Activated CD8-positive, alpha-beta memory T cell treated with anti-CD3 and anti-CD28 coated beads for 4 hours (primary cell): ENCODE measurements at regions not wholly inside any gene's neighbourhood (a gene's known extent, or its start where the extent isn't known, plus 50 kb on each side); places are given as distances from the start of the nearest gene placed in this dataset.
"Not testable (repeated sequence)": the region's sequence is repeated elsewhere in the genome, so short reads cannot be mapped to it uniquely, and the experiment has no call there.

ENCODE experiments used
- DNase-seq, 2 donors: peaks; one replicate each; pipeline ENCODE4 v3.0.0-alpha.2; 2020; ENCODE audit warnings: low read depth in 2 of 2

GRCh38 chr20:16864069-16864468 is 115.9 kb downstream of the OTOR start:
- DNase-seq: no peak

- no peak for DNase-seq
Observed at GRCh38 chr20:16864963-16865362, 116.8 kb downstream of the OTOR start.

GRCh38 chr20:16865406-16865805 is 117.2 kb downstream of the OTOR start:
- no peak for DNase-seq

- DNase-seq: not testable (repeated sequence)
Observed at GRCh38 chr20:16873124-16873523, 125.0 kb downstream of the OTOR start.

- no peak for DNase-seq
Observed at GRCh38 chr20:16877053-16877554, 128.9 kb downstream of the OTOR start.

- DNase-seq: no peak
Observed at GRCh38 chr20:16885746-16886145, 137.6 kb downstream of the OTOR start.

- no peak for DNase-seq
Observed at GRCh38 chr20:16898433-16898832, 150.3 kb downstream of the OTOR start.

- DNase-seq: no peak
Observed at GRCh38 chr20:16902662-16903061, 154.5 kb downstream of the OTOR start.

- no peak for DNase-seq
Observed at GRCh38 chr20:16904751-16905150, 156.6 kb downstream of the OTOR start.

- DNase-seq: no peak
Observed at GRCh38 chr20:16914277-16914676, 166.1 kb downstream of the OTOR start.

- DNase-seq: no peak
Observed at GRCh38 chr20:16916165-16916564, 168.0 kb downstream of the OTOR start.

GRCh38 chr20:16917636-16918035 is 169.5 kb downstream of the OTOR start:
- DNase-seq: no peak

- no peak for DNase-seq
Observed at GRCh38 chr20:16918366-16918765, 170.2 kb downstream of the OTOR start.

GRCh38 chr20:16919841-16920240 is 171.7 kb downstream of the OTOR start:
- DNase-seq: no peak

- DNase-seq: no peak
Observed at GRCh38 chr20:16922834-16923233, 174.7 kb downstream of the OTOR start.

- DNase-seq: no peak
Observed at GRCh38 chr20:16926626-16927430, 178.7 kb downstream of the OTOR start.

GRCh38 chr20:16929756-16930155 is 181.6 kb downstream of the OTOR start:
- DNase-seq: no peak

GRCh38 chr20:16930656-16931055 is 182.5 kb downstream of the OTOR start:
- no peak for DNase-seq

- no peak for DNase-seq
Observed at GRCh38 chr20:16939051-16939450, 190.9 kb downstream of the OTOR start.

GRCh38 chr20:16940701-16941100 is 192.5 kb downstream of the OTOR start:
- DNase-seq: no peak

- DNase-seq: no peak
Observed at GRCh38 chr20:16942051-16942450, 193.9 kb downstream of the OTOR start.

GRCh38 chr20:16942756-16943155 is 194.6 kb downstream of the OTOR start:
- DNase-seq: no peak

GRCh38 chr20:16944745-16945144 is 196.6 kb downstream of the OTOR start:
- DNase-seq: no peak

- DNase-seq: no peak
Observed at GRCh38 chr20:16945619-16946018, 197.5 kb downstream of the OTOR start.
